ENCODE measurements at regions not wholly inside any gene's neighbourhood (a gene's known extent, or its start where the extent isn't known, plus 50 kb on each side); places are given as distances from the start of the nearest gene placed in this dataset.

GRCh38 chr6:105459864-105460263 is 57.0 kb upstream of the PREP start:
- no peak overlapping the region for H3K4me3 Mint-ChIP-seq (ENCODE audit: unreplicated experiment)
- Histone ChIP-seq H3K9ac (ENCODE audit: low read length) (no peak overlapping the region), H3K36me3 (ENCODE audit: insufficient read depth, low read length) (no peaks in the 10 kb centered on the region), H3K9me3 (ENCODE audit: insufficient read depth, low read depth, low read length) (peaks cover 3% of the 10 kb centered on the region), H3K4me3 (ENCODE audit: insufficient read depth, low read depth, low read length) (no peak overlapping the region), H3K4me1 (ENCODE audit: insufficient read depth, low read length) (peaks cover 7% of the 10 kb centered on the region), H3K4me2 (ENCODE audit: low read length) (peak overlapping the region; percentile 40), H3K27me3 (ENCODE audit: insufficient read depth, low read length) (no peaks in the 10 kb centered on the region), H3K79me2 (ENCODE audit: insufficient read depth, low read length) (no peaks in the 10 kb centered on the region), H2AFZ (ENCODE audit: low read depth, low read length) (peak overlapping the region; percentile 54), H4K20me1 (ENCODE audit: insufficient read depth, low read length) (no peaks in the 10 kb centered on the region), H3K27ac (ENCODE audit: low read depth, low read length) (peak overlapping the region; percentile 26)
- H3K27me3 Mint-ChIP-seq (ENCODE audit: low read depth, unreplicated experiment), result no peaks in the 10 kb centered on the region
- FAIRE-seq, result peak; percentile 73
- H3K4me1 Mint-ChIP-seq (ENCODE audit: low read depth, unreplicated experiment), result peaks cover 6% of the 10 kb centered on the region
- peaks cover 5% of the 10 kb centered on the region for H3K9me3 Mint-ChIP-seq (ENCODE audit: unreplicated experiment)
- peak; percentile 64 for DNase-seq (ENCODE audit: low read depth)
- H3K27ac Mint-ChIP-seq (ENCODE audit: unreplicated experiment), result peak overlapping the region; percentile 79
- no peaks in the 10 kb centered on the region for H3K36me3 Mint-ChIP-seq (ENCODE audit: low read depth, unreplicated experiment)
- TF ChIP-seq EZH2 (IDR thresholded peaks at IDR 0.05; ENCODE audit: insufficient read depth, low read length), result no peak
- no peak for TF ChIP-seq CTCF (IDR thresholded peaks at IDR 0.05; ENCODE audit: insufficient read depth, low read depth, low read length)

GRCh38 chr6:105459049-105459448 is 56.2 kb upstream of the PREP start:
- Histone ChIP-seq H3K27me3 (ENCODE audit: insufficient read depth, low read length) (no peaks in the 10 kb centered on the region), H2AFZ (ENCODE audit: low read depth, low read length) (no peak overlapping the region), H3K4me2 (ENCODE audit: low read length) (peak overlapping the region; percentile 28), H4K20me1 (ENCODE audit: insufficient read depth, low read length) (no peaks in the 10 kb centered on the region), H3K9ac (ENCODE audit: low read length) (no peak overlapping the region), H3K27ac (ENCODE audit: low read depth, low read length) (no peak overlapping the region), H3K36me3 (ENCODE audit: insufficient read depth, low read length) (no peaks in the 10 kb centered on the region), H3K4me1 (ENCODE audit: insufficient read depth, low read length) (peaks cover 7% of the 10 kb centered on the region), H3K9me3 (ENCODE audit: insufficient read depth, low read depth, low read length) (peaks cover 3% of the 10 kb centered on the region), H3K79me2 (ENCODE audit: insufficient read depth, low read length) (no peaks in the 10 kb centered on the region), H3K4me3 (ENCODE audit: insufficient read depth, low read depth, low read length) (no peak overlapping the region)
- Mint-ChIP-seq H3K9me3 (ENCODE audit: unreplicated experiment) (peaks cover 4% of the 10 kb centered on the region), H3K27ac (ENCODE audit: unreplicated experiment) (no peak overlapping the region), H3K36me3 (ENCODE audit: low read depth, unreplicated experiment) (no peaks in the 10 kb centered on the region), H3K4me1 (ENCODE audit: low read depth, unreplicated experiment) (peaks cover 9% of the 10 kb centered on the region), H3K27me3 (ENCODE audit: low read depth, unreplicated experiment) (no peaks in the 10 kb centered on the region), H3K4me3 (ENCODE audit: unreplicated experiment) (peak overlapping the region; percentile 51)
- no peak for TF ChIP-seq CTCF (IDR thresholded peaks at IDR 0.05; ENCODE audit: insufficient read depth, low read depth, low read length)
- DNase-seq (ENCODE audit: low read depth), result peak; percentile 41
- no peak for FAIRE-seq

GRCh38 chr6:105458551-105458950 is 55.7 kb upstream of the PREP start:
- no peaks in the 10 kb centered on the region for H4K20me1 ChIP-seq (ENCODE audit: insufficient read depth, low read length)
- H3K9me3 ChIP-seq (ENCODE audit: insufficient read depth, low read depth, low read length), result peaks cover 3% of the 10 kb centered on the region
- Mint-ChIP-seq H3K27ac (ENCODE audit: unreplicated experiment) (no peak overlapping the region), H3K4me1 (ENCODE audit: low read depth, unreplicated experiment) (peaks cover 14% of the 10 kb centered on the region), H3K9me3 (ENCODE audit: unreplicated experiment) (peaks cover 4% of the 10 kb centered on the region), H3K36me3 (ENCODE audit: low read depth, unreplicated experiment) (no peaks in the 10 kb centered on the region), H3K27me3 (ENCODE audit: low read depth, unreplicated experiment) (no peaks in the 10 kb centered on the region), H3K4me3 (ENCODE audit: unreplicated experiment) (no peak overlapping the region)
- no peak overlapping the region for H3K27ac ChIP-seq (ENCODE audit: low read depth, low read length)
- H3K4me2 ChIP-seq (ENCODE audit: low read length), result no peak overlapping the region
- no peak overlapping the region for H3K9ac ChIP-seq (ENCODE audit: low read length)
- H2AFZ ChIP-seq (ENCODE audit: low read depth, low read length), result no peak overlapping the region
- TF ChIP-seq CTCF (IDR thresholded peaks at IDR 0.05; ENCODE audit: insufficient read depth, low read depth, low read length) (no peak), EZH2 (IDR thresholded peaks at IDR 0.05; ENCODE audit: insufficient read depth, low read length) (no peak)
- no peaks in the 10 kb centered on the region for H3K36me3 ChIP-seq (ENCODE audit: insufficient read depth, low read length)
- H3K4me3 ChIP-seq (ENCODE audit: insufficient read depth, low read depth, low read length), result no peak overlapping the region
- DNase-seq (ENCODE audit: low read depth), result no peak
- FAIRE-seq, result peak; percentile 9
- no peaks in the 10 kb centered on the region for H3K79me2 ChIP-seq (ENCODE audit: insufficient read depth, low read length)
- H3K4me1 ChIP-seq (ENCODE audit: insufficient read depth, low read length), result peaks cover 7% of the 10 kb centered on the region
- no peaks in the 10 kb centered on the region for H3K27me3 ChIP-seq (ENCODE audit: insufficient read depth, low read length)
